ENCODE measurements at regions not wholly inside any gene's neighbourhood (a gene's known extent, or its start where the extent isn't known, plus 50 kb on each side); places are given as distances from the start of the nearest gene placed in this dataset.

DNA sequence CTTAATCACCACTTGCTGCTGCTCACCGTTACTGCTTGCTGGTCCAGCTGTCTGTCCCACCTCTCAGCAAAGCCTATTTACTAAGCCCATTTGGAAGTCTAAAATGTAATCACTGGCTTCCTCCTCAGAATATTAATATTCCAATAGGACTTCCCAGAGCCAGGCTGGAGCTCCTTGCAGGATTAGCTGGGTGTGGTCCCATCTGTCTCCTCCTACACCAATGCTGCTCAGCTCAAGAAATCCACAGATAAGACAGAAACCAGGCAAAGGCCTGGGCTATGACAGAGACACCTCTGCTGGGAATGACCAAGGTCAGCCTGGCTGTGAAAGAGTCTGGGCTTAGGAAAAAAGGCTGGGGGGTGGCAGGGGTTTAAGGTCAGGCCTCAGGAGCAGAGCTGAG is 317.8 kb downstream of the BUD13 start:
- TF ChIP-seq ZFX (IDR thresholded peaks at IDR 0.05; ENCODE audit: borderline replicate concordance): no peak
- TF ChIP-seq CTCF (IDR thresholded peaks at IDR 0.05): no peak

Measured in 22Rv1 (cell line).